ENCODE measurements at regions not wholly inside any gene's neighbourhood (a gene's known extent, or its start where the extent isn't known, plus 50 kb on each side); places are given as distances from the start of the nearest gene placed in this dataset.

DNA sequence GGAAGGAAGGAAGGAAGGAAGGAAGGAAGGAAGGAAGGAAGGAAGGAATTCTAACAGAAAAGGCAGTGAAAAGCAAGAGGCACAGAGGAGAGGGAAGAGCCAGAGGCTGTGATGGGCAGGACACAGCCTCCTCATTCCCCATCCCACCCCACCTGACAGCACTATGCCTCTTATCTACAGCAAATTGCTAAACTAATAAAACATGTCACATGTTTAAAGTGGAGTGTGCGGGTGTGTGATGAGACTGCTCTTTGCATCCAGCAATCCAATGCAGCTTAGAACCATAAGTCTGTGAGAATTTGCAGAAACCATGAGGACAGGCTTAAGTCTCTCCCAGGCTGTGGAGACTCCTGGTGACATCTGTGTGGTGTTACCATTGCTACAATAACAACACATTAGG, 108.4 kb upstream of the ALK start (continued):
- TF ChIP-seq, protein P1, sequence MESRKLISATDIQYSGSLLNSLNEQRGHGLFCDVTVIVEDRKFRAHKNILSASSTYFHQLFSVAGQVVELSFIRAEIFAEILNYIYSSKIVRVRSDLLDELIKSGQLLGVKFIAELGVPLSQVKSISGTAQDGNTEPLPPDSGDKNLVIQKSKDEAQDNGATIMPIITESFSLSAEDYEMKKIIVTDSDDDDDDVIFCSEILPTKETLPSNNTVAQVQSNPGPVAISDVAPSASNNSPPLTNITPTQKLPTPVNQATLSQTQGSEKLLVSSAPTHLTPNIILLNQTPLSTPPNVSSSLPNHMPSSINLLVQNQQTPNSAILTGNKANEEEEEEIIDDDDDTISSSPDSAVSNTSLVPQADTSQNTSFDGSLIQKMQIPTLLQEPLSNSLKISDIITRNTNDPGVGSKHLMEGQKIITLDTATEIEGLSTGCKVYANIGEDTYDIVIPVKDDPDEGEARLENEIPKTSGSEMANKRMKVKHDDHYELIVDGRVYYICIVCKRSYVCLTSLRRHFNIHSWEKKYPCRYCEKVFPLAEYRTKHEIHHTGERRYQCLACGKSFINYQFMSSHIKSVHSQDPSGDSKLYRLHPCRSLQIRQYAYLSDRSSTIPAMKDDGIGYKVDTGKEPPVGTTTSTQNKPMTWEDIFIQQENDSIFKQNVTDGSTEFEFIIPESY (IDR thresholded peaks at IDR 0.05): no peak
- TF ChIP-seq FOXA2 (IDR thresholded peaks at IDR 0.05) (no peak), EGR1 (IDR thresholded peaks at IDR 0.05; ENCODE audit: low read depth in 2 of 2) (no peak), HNF4G (IDR thresholded peaks at IDR 0.05) (no peak)
- TF ChIP-seq, protein P2, sequence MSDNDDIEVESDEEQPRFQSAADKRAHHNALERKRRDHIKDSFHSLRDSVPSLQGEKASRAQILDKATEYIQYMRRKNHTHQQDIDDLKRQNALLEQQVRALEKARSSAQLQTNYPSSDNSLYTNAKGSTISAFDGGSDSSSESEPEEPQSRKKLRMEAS (IDR thresholded peaks at IDR 0.05): no peak

DNA sequence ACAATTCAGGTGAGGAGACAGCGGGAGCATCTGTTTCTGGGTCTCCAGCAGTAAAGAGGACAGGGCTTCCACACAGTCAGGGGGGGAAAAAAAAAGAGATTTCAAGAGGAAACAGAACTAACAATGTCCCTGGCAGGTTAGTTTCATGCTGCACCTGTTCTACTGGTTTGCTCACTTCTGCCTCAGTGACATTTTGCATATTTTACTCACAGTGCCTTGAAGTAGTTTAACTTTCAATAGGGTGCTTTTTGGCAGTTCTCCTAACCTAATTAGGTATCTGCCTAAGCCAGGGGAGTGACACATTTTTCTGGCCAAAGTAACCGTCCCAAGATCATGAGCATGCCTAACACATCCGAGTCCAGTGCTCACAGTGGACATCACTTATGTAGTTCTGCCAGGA, 109.0 kb upstream of the ALK start:
- Histone ChIP-seq H3K9ac (ENCODE audit: low read depth in 1 of 2, low read length in 2 of 2) (no peak overlapping the region), H3K4me3 (ENCODE audit: low read depth in 1 of 3, low read length in 3 of 3) (no peak overlapping the region), H3K27ac (ENCODE audit: low read depth in 1 of 2, low read length in 2 of 2) (no peak overlapping the region), H3K4me1 (ENCODE audit: control insufficient read depth in 4 of 4, insufficient read depth in 4 of 4, low read length in 3 of 4) (no peaks in the 10 kb centered on the region), H3K27me3 (ENCODE audit: control insufficient read depth in 4 of 4, insufficient read depth in 4 of 4, low read length in 3 of 4) (no peaks in the 10 kb centered on the region), H3K36me3 (ENCODE audit: control insufficient read depth in 4 of 4, insufficient read depth in 3 of 4, low read depth in 1 of 4, low read length in 3 of 4) (no peaks in the 10 kb centered on the region), H3K9me3 (ENCODE audit: control insufficient read depth in 4 of 4, low read length in 3 of 4) (no peaks in the 10 kb centered on the region)
- DNase-seq (ENCODE audit: low spot score): no peak
- WGBS: 77% methylated on average over 3 of the region's 3 CpGs
- TF ChIP-seq TAF1 (conservative IDR thresholded peaks at IDR 0.05) (no peak), NR2F2 (IDR thresholded peaks at IDR 0.05) (no peak), EGR1 (IDR thresholded peaks at IDR 0.05; ENCODE audit: low read depth in 2 of 2) (no peak), HNF4A (conservative IDR thresholded peaks at IDR 0.05) (no peak), GABPA (IDR thresholded peaks at IDR 0.05 in 1 of 2, conservative IDR thresholded peaks at IDR 0.05 in 1 of 2) (no peak), FOXA2 (IDR thresholded peaks at IDR 0.05) (no peak), YY1 (IDR thresholded peaks at IDR 0.05) (no peak), FOXA1 (IDR thresholded peaks at IDR 0.05) (no peak), RXRA (IDR thresholded peaks at IDR 0.05) (no peak), JUND (IDR thresholded peaks at IDR 0.05) (no peak), HNF4G (IDR thresholded peaks at IDR 0.05) (no peak), SP1 (IDR thresholded peaks at IDR 0.05) (no peak), RAD21 (IDR thresholded peaks at IDR 0.05) (no peak)
- TF ChIP-seq, protein P2 (IDR thresholded peaks at IDR 0.05): no peak
- TF ChIP-seq, protein P1 (IDR thresholded peaks at IDR 0.05): no peak
- TF ChIP-seq, protein P3, sequence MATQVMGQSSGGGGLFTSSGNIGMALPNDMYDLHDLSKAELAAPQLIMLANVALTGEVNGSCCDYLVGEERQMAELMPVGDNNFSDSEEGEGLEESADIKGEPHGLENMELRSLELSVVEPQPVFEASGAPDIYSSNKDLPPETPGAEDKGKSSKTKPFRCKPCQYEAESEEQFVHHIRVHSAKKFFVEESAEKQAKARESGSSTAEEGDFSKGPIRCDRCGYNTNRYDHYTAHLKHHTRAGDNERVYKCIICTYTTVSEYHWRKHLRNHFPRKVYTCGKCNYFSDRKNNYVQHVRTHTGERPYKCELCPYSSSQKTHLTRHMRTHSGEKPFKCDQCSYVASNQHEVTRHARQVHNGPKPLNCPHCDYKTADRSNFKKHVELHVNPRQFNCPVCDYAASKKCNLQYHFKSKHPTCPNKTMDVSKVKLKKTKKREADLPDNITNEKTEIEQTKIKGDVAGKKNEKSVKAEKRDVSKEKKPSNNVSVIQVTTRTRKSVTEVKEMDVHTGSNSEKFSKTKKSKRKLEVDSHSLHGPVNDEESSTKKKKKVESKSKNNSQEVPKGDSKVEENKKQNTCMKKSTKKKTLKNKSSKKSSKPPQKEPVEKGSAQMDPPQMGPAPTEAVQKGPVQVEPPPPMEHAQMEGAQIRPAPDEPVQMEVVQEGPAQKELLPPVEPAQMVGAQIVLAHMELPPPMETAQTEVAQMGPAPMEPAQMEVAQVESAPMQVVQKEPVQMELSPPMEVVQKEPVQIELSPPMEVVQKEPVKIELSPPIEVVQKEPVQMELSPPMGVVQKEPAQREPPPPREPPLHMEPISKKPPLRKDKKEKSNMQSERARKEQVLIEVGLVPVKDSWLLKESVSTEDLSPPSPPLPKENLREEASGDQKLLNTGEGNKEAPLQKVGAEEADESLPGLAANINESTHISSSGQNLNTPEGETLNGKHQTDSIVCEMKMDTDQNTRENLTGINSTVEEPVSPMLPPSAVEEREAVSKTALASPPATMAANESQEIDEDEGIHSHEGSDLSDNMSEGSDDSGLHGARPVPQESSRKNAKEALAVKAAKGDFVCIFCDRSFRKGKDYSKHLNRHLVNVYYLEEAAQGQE (IDR thresholded peaks at IDR 0.05): no peak
- TF ChIP-seq, protein P4, sequence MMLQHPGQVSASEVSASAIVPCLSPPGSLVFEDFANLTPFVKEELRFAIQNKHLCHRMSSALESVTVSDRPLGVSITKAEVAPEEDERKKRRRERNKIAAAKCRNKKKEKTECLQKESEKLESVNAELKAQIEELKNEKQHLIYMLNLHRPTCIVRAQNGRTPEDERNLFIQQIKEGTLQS (IDR thresholded peaks at IDR 0.05): no peak
- TF ChIP-seq, protein P5, sequence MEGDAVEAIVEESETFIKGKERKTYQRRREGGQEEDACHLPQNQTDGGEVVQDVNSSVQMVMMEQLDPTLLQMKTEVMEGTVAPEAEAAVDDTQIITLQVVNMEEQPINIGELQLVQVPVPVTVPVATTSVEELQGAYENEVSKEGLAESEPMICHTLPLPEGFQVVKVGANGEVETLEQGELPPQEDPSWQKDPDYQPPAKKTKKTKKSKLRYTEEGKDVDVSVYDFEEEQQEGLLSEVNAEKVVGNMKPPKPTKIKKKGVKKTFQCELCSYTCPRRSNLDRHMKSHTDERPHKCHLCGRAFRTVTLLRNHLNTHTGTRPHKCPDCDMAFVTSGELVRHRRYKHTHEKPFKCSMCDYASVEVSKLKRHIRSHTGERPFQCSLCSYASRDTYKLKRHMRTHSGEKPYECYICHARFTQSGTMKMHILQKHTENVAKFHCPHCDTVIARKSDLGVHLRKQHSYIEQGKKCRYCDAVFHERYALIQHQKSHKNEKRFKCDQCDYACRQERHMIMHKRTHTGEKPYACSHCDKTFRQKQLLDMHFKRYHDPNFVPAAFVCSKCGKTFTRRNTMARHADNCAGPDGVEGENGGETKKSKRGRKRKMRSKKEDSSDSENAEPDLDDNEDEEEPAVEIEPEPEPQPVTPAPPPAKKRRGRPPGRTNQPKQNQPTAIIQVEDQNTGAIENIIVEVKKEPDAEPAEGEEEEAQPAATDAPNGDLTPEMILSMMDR (IDR thresholded peaks at IDR 0.05; ENCODE audit: low read depth, low read length, missing input control): no peak
